NCI-H524 (cell line): ENCODE measurements at regions not wholly inside any gene's neighbourhood (a gene's known extent, or its start where the extent isn't known, plus 50 kb on each side); places are given as distances from the start of the nearest gene placed in this dataset.

Source experiments
- DNase-seq, 2 experiments: peaks; one replicate each; lab custom pipeline; 2025; lab: John Stamatoyannopoulos, UW

- DNase-seq, result no peak
Observed at GRCh38 chr2:101556033-101556459, 81.1 kb upstream of the RFX8 start.

GRCh38 chr2:101551336-101551888 lies 76.5 kb upstream of the RFX8 start:
- DNase-seq, result no peak

GRCh38 chr2:101550555-101550954 lies 75.6 kb upstream of the RFX8 start:
- no peak for DNase-seq

- DNase-seq, result no peak
Observed at GRCh38 chr2:101549371-101549770, 74.5 kb upstream of the RFX8 start.

- DNase-seq, result no peak
Observed at GRCh38 chr2:101546376-101547058, 71.6 kb upstream of the RFX8 start.

- no peak for DNase-seq
Observed at GRCh38 chr2:101545950-101546349, 71.0 kb upstream of the RFX8 start.

- no peak for DNase-seq
Observed at GRCh38 chr2:101540518-101540917, 65.6 kb upstream of the RFX8 start.

GRCh38 chr2:101538076-101538475 lies 63.2 kb upstream of the RFX8 start:
- no peak for DNase-seq

GRCh38 chr2:101534149-101534611 lies 59.3 kb upstream of the RFX8 start:
- DNase-seq, result no peak

GRCh38 chr2:101533561-101534148 lies 58.7 kb upstream of the RFX8 start:
- DNase-seq, result no peak

GRCh38 chr2:101528501-101528900 lies 53.6 kb upstream of the RFX8 start:
- peak; percentile 10 to 52 for DNase-seq

GRCh38 chr2:101524806-101525430 lies 50.0 kb upstream of the RFX8 start:
- DNase-seq, result no peak
